HPDE6-E6E7 (cell line): ENCODE measurements at regions not wholly inside any gene's neighbourhood (a gene's known extent, or its start where the extent isn't known, plus 50 kb on each side); places are given as distances from the start of the nearest gene placed in this dataset.

Experiments
- DNase-seq: peaks from one replicate; pipeline ENCODE4 v3.0.0; 2011; ENCODE audit warnings: missing footprints; ENCODE audit errors: extremely low spot score

- DNase-seq, result no peak
Observed at GRCh38 chr15:31456354-31457060, 129.9 kb downstream of the KLF13 start.

- no peak for DNase-seq
Observed at GRCh38 chr15:31457161-31457560, 130.5 kb downstream of the KLF13 start.

- no peak for DNase-seq
Observed at GRCh38 chr15:31457631-31458526, 131.2 kb downstream of the KLF13 start.

GRCh38 chr15:31458596-31459399 lies 132.2 kb downstream of the KLF13 start:
- no peak for DNase-seq

GRCh38 chr15:31459400-31459748 lies 132.7 kb downstream of the KLF13 start:
- DNase-seq, result no peak

GRCh38 chr15:31461375-31461774 lies 134.7 kb downstream of the KLF13 start:
- DNase-seq, result no peak

GRCh38 chr15:31461911-31462480 lies 135.4 kb downstream of the KLF13 start:
- DNase-seq, result no peak

- no peak for DNase-seq
Observed at GRCh38 chr15:31463521-31464102, 137.0 kb downstream of the KLF13 start.

- no peak for DNase-seq
Observed at GRCh38 chr15:31464216-31465082, 137.8 kb downstream of the KLF13 start.

- DNase-seq, result peak; percentile 93
Observed at GRCh38 chr15:31465083-31465955, 138.7 kb downstream of the KLF13 start.

GRCh38 chr15:31467361-31467760 lies 140.7 kb downstream of the KLF13 start:
- no peak for DNase-seq

GRCh38 chr15:31468911-31469785 lies 142.5 kb downstream of the KLF13 start:
- no peak for DNase-seq

GRCh38 chr15:31469786-31470525 lies 143.3 kb downstream of the KLF13 start:
- no peak for DNase-seq

- DNase-seq, result no peak
Observed at GRCh38 chr15:31470756-31471155, 144.1 kb downstream of the KLF13 start.

- DNase-seq, result no peak
Observed at GRCh38 chr15:31471731-31472430, 145.2 kb downstream of the KLF13 start.

GRCh38 chr15:31472636-31473384 lies 146.2 kb downstream of the KLF13 start:
- no peak for DNase-seq
